T-cell (primary cell): ENCODE measurements at regions not wholly inside any gene's neighbourhood (a gene's known extent, or its start where the extent isn't known, plus 50 kb on each side); places are given as distances from the start of the nearest gene placed in this dataset.

ENCODE experiments used
- ATAC-seq, 4 experiments: fragments of 200-7000 bp in 3 of 4; fragments of 150-1000 bp in 1 of 4; cut with Tn5 transposase; replicated peaks in 1 of 4; 1 replicate in 3 of 4; 2 replicates in 1 of 4; pipeline ENCODE4 v1.10.0; 2021; ENCODE audit warnings: moderate library complexity in 3 of 4, mild to moderate bottlenecking in 2 of 4, moderate number of reproducible peaks in 1 of 4
- CTCF ChIA-PET, 2 donors: fragments of 300-600 bp; sonication (Branson Sonifier 250); formaldehyde crosslinking; loops; one replicate each; lab custom pipeline; 2022; ENCODE audit warnings: antibody characterized with exemption in 2 of 2; lab: Charles Lee
- POLR2A ChIA-PET, 2 donors: fragments of 300-600 bp; sonication (Branson Sonifier 250); formaldehyde crosslinking; loops; one replicate each; lab custom pipeline; 2022; ENCODE audit warnings: antibody characterized with exemption in 2 of 2; lab: Charles Lee
- DNase-seq, 35 experiments: peaks; one replicate each; pipeline versions ENCODE4 v3.0.0 to v3.0.0-alpha.2; 2013 to 2023
- H3K27ac ChIP-seq: one replicate; pipeline ENCODE4 v1.5.1; 2013; ENCODE audit warnings: low read length
- H3K27me3 ChIP-seq, 2 experiments: replicated peaks in 1 of 2; 1 replicate in 1 of 2; 2 replicates in 1 of 2; pipeline versions ENCODE4 v1.6.1 to v1.7.0; 2013; ENCODE audit warnings: low read length in 1 of 2, mixed read lengths in 1 of 2; ENCODE audit not compliant: control insufficient read depth in 2 of 2, insufficient read depth in 2 of 2; ENCODE audit errors: extremely low read depth in 1 of 2
- H3K36me3 ChIP-seq, 2 donors: 1 replicate in 1 of 2; 2 replicates in 1 of 2; pipeline versions ENCODE4 v1.6.1 to v1.7.0; 2013; ENCODE audit warnings: low read length in 1 of 2; ENCODE audit not compliant: control insufficient read depth in 2 of 2, insufficient read depth in 1 of 2; ENCODE audit errors: extremely low read depth in 1 of 2
- H3K4me1 ChIP-seq, 2 experiments: 1 replicate in 1 of 2; 2 replicates in 1 of 2; pipeline versions ENCODE4 v1.6.1 to v1.7.0; 2013; ENCODE audit warnings: low read length in 2 of 2, mixed read lengths in 1 of 2; ENCODE audit not compliant: insufficient read depth in 2 of 2, control insufficient read depth in 1 of 2; ENCODE audit errors: extremely low read depth in 1 of 2
- H3K4me3 ChIP-seq, 2 donors: 1 replicate in 1 of 2; 2 replicates in 1 of 2; pipeline versions ENCODE4 v1.5.1 to v1.7.0; 2013; ENCODE audit warnings: mild to moderate bottlenecking in 2 of 2, low read length in 1 of 2, moderate library complexity in 1 of 2; ENCODE audit not compliant: control insufficient read depth in 1 of 2; ENCODE audit errors: extremely low read depth in 1 of 2
- H3K9me3 ChIP-seq: 2 replicates; pipeline ENCODE4 v1.7.0; 2013
- H3K27ac Mint-ChIP-seq, 2 donors: one replicate each; pipeline ENCODE4 v1.8.0; 2020 to 2021; ENCODE audit warnings: mild to moderate bottlenecking in 2 of 2, mixed read lengths in 2 of 2
- H3K27me3 Mint-ChIP-seq, 2 donors: one replicate each; pipeline ENCODE4 v1.8.0; 2021 to 2022; ENCODE audit warnings: mixed read lengths in 2 of 2
- H3K36me3 Mint-ChIP-seq: one replicate; pipeline ENCODE4 v1.8.0; 2021; ENCODE audit warnings: mixed read lengths
- H3K4me1 Mint-ChIP-seq, 3 donors: one replicate each; pipeline ENCODE4 v1.8.0; 2020 to 2022; ENCODE audit warnings: mixed read lengths in 3 of 3, mild to moderate bottlenecking in 1 of 3
- H3K4me3 Mint-ChIP-seq, 3 donors: one replicate each; pipeline ENCODE4 v1.8.0; 2020 to 2022; ENCODE audit warnings: mild to moderate bottlenecking in 3 of 3, mixed read lengths in 3 of 3, moderate library complexity in 3 of 3
- H3K9me3 Mint-ChIP-seq, 3 donors: one replicate each; pipeline ENCODE4 v1.8.0; 2020 to 2022; ENCODE audit warnings: mixed read lengths in 3 of 3
- WGBS: methylation state at CpG from one replicate; pipeline ENCODE4 v1.1.5; 2013; ENCODE audit warnings: missing lambda C conversion rate; ENCODE audit not compliant: insufficient coverage; 5-methylcytosine and 5-hydroxymethylcytosine counted together

DNA sequence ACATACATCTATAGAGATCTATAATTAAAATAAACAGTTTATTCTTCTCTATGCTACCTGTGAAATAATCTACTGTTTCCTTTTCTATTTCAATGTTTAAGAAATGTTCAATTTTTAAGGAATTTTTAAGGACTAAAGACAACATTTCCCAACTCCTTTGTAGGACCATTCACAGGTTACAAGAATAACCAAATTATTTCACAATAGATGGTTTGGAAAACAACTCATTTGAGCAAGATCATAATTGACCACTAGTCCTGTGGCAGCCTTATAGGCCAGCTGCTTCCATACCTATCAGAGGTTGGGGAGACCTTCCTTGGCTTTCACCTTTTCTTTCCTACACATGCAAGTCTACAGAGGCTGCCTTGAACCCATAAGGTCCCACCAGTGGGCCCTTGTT lies 193.7 kb downstream of the TTC39B start:
- Mint-ChIP-seq H3K9me3 (no peaks in the 10 kb centered on the region), H3K4me3 (no peak overlapping the region), H3K27me3 (peaks cover 0 to 7% of the 10 kb centered on the region in 2 donors), H3K36me3 (no peaks in the 10 kb centered on the region), H3K27ac (no peak overlapping the region), H3K4me1 (no peaks in the 10 kb centered on the region)
- no peak for ATAC-seq
- DNase-seq, result no peak
- Histone ChIP-seq H3K27ac (no peak overlapping the region), H3K9me3 (no peaks in the 10 kb centered on the region), H3K27me3 (peaks cover 0 to 3% of the 10 kb centered on the region in 2 experiments), H3K4me3 (no peak overlapping the region), H3K4me1 (no peaks in the 10 kb centered on the region), H3K36me3 (no peaks in the 10 kb centered on the region)
- ChIA-PET POLR2A (no interaction called here), CTCF (no interaction called here)

GRCh38 chr9:15111071-15111470 lies 195.9 kb downstream of the TTC39B start:
- H3K9me3 Mint-ChIP-seq, result peaks cover 0 to 2% (median 0%) of the 10 kb centered on the region in 3 donors
- no peak overlapping the region for H3K27ac Mint-ChIP-seq
- Histone ChIP-seq H3K27ac (no peak overlapping the region), H3K9me3 (no peaks in the 10 kb centered on the region), H3K4me1 (no peaks in the 10 kb centered on the region), H3K4me3 (no peak overlapping the region), H3K27me3 (no peaks in the 10 kb centered on the region), H3K36me3 (no peaks in the 10 kb centered on the region)
- H3K27me3 Mint-ChIP-seq, result no peaks in the 10 kb centered on the region
- H3K4me3 Mint-ChIP-seq, result no peak overlapping the region
- POLR2A ChIA-PET, result no interaction called here
- no peak for DNase-seq
- no peaks in the 10 kb centered on the region for H3K4me1 Mint-ChIP-seq
- CTCF ChIA-PET, result no interaction called here
- no peaks in the 10 kb centered on the region for H3K36me3 Mint-ChIP-seq
- no peak for ATAC-seq

- ATAC-seq, result peak; percentile 69 to 71 (median 70)
- peaks cover 0 to 2% (median 0%) of the 10 kb centered on the region in 3 donors for H3K9me3 Mint-ChIP-seq
- WGBS, result 13% methylated on average over 1 of the region's 4 CpGs
- POLR2A ChIA-PET, result no interaction called here
- peaks cover 0 to 5% of the 10 kb centered on the region in 2 experiments for H3K4me1 ChIP-seq
- H3K27me3 ChIP-seq, result no peaks in the 10 kb centered on the region
- H3K36me3 ChIP-seq, result no peaks in the 10 kb centered on the region
- H3K27me3 Mint-ChIP-seq, result peaks cover 5 to 7% of the 10 kb centered on the region in 2 donors
- no peaks in the 10 kb centered on the region for H3K36me3 Mint-ChIP-seq
- peaks cover 0 to 2% (median 0%) of the 10 kb centered on the region in 3 donors for H3K4me1 Mint-ChIP-seq
- H3K4me3 ChIP-seq, result no peak overlapping the region
- H3K27ac Mint-ChIP-seq, result no peak overlapping the region
- no peak overlapping the region for H3K27ac ChIP-seq
- no peaks in the 10 kb centered on the region for H3K9me3 ChIP-seq
- CTCF ChIA-PET, result interaction anchor here (0.7 to 4.0 kb wide), 4 partner anchors 14 to 41 kb away, joined by 3 to 39 read pairs (median 5); no protein-coding TSS in a partner anchor
- DNase-seq, result peak in 32 of 35 experiments; percentile 1 to 65 (median 16)
- H3K4me3 Mint-ChIP-seq, result no peak overlapping the region
Measured at GRCh38 chr9:15104826-15105420, 194.7 kb upstream of the FREM1 start.

DNA sequence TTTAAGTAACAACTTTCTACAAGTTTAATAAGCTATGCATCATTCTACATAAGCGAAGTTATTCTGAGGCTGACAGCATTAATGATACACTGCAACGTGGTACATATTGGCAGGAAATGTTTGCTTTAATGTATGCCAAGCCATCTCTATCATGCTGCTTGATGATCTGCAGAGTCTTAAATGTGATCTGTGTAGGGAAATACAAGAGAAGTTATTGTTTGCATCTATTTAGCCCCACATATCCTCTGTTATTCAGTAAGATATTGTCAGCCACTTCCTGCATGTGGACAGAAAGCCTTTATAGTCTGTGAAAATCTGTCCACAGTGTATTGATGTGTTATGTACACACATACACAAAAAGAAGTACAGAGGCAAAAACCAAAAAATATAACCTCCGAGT lies 193.1 kb upstream of the FREM1 start:
- Mint-ChIP-seq H3K9me3 (peaks cover 0 to 2% (median 0%) of the 10 kb centered on the region in 3 donors), H3K27ac (no peak overlapping the region), H3K4me1 (peaks cover 0 to 2% (median 0%) of the 10 kb centered on the region in 3 donors), H3K4me3 (no peak overlapping the region), H3K36me3 (no peaks in the 10 kb centered on the region), H3K27me3 (peaks cover 5 to 7% of the 10 kb centered on the region in 2 donors)
- H3K4me3 ChIP-seq, result no peak overlapping the region
- peaks cover 0 to 5% of the 10 kb centered on the region in 2 experiments for H3K4me1 ChIP-seq
- H3K9me3 ChIP-seq, result no peaks in the 10 kb centered on the region
- no peak for ATAC-seq
- H3K36me3 ChIP-seq, result no peaks in the 10 kb centered on the region
- no peaks in the 10 kb centered on the region for H3K27me3 ChIP-seq
- 20% methylated on average over 1 of the region's 3 CpGs for WGBS
- CTCF ChIA-PET, result interaction anchor here (0.6 to 4.0 kb wide), 7 partner anchors 18 to 503 kb away, joined by 3 to 39 read pairs (median 4); no protein-coding TSS in a partner anchor
- H3K27ac ChIP-seq, result no peak overlapping the region
- DNase-seq, result no peak
- POLR2A ChIA-PET, result interaction anchor here in 1 of 2 donors (0.7 kb wide), 1 partner anchor 18 kb away, joined by 6 read pairs; no protein-coding TSS in a partner anchor

DNA sequence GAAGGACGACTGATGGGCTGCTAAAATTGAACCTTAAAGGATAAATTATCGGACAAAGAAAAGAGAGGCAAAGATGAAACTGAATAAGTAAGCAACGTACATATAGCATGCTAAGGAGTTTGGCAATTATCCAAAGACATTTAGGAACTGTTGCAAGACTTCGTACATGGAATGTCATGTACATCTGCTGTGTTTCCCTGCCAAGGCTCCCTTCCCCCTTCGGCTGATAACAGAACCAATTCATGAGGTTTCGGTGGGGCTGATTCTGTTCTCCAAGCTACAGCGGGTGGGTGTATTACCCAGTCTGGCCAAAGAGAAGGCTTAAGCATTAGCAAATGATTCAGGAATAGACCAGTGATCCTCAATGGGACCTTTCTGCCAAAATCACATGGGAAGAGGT lies 190.9 kb upstream of the FREM1 start:
- H3K36me3 ChIP-seq, result no peaks in the 10 kb centered on the region
- H3K27me3 ChIP-seq, result no peaks in the 10 kb centered on the region
- Mint-ChIP-seq H3K27ac (no peak overlapping the region), H3K9me3 (no peaks in the 10 kb centered on the region), H3K36me3 (no peaks in the 10 kb centered on the region), H3K27me3 (peaks cover 12 to 15% of the 10 kb centered on the region in 2 donors), H3K4me3 (no peak overlapping the region), H3K4me1 (peaks cover 0 to 2% (median 0%) of the 10 kb centered on the region in 3 donors)
- ATAC-seq (no peak), DNase-seq (no peak)
- H3K9me3 ChIP-seq, result no peaks in the 10 kb centered on the region
- H3K4me1 ChIP-seq, result peaks cover 0 to 5% of the 10 kb centered on the region in 2 experiments
- H3K4me3 ChIP-seq, result no peak overlapping the region
- CTCF ChIA-PET, result interaction anchor here (1.4 to 2.2 kb wide), 3 partner anchors 18 to 35 kb away, joined by 4 to 11 read pairs (median 6); no protein-coding TSS in a partner anchor
- H3K27ac ChIP-seq, result no peak overlapping the region
- POLR2A ChIA-PET, result interaction anchor here in 1 of 2 donors (1.1 kb wide), 1 partner anchor 34 kb away, joined by 5 read pairs; no protein-coding TSS in a partner anchor
- 84% methylated on average over 7 of the region's 7 CpGs for WGBS

DNA sequence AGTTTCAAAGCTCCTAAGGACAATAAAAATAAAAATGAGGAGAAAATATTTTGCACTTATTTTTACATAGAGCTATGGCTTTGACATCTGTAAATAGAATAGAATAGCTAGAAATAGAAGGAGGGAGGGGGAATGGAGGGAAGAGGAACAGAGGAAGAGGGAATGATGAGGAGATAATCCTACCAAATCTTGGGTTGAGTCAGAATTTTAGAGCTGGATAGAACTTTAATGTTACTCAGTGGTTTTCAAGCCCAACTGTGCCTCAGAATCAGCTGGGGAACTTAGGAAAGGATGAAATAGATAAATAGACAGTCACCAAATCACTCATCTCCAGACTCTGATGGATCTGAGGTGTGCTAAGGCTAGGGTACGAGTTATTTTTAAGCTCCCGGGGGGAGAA lies 190.3 kb upstream of the FREM1 start:
- WGBS, result no CpG with 5 or more reads among the region's 2 CpGs
- Histone ChIP-seq H3K27me3 (no peaks in the 10 kb centered on the region), H3K4me3 (no peak overlapping the region), H3K4me1 (peaks cover 0 to 5% of the 10 kb centered on the region in 2 experiments), H3K27ac (no peak overlapping the region), H3K9me3 (no peaks in the 10 kb centered on the region), H3K36me3 (no peaks in the 10 kb centered on the region)
- Mint-ChIP-seq H3K4me3 (no peak overlapping the region), H3K27ac (no peak overlapping the region), H3K27me3 (peaks cover 12 to 15% of the 10 kb centered on the region in 2 donors), H3K4me1 (peaks cover 0 to 2% (median 0%) of the 10 kb centered on the region in 3 donors), H3K36me3 (no peaks in the 10 kb centered on the region), H3K9me3 (no peaks in the 10 kb centered on the region)
- POLR2A ChIA-PET, result interaction anchor here in 1 of 2 donors (1.1 kb wide), 1 partner anchor 35 kb away, joined by 5 read pairs; no protein-coding TSS in a partner anchor
- no peak for DNase-seq
- CTCF ChIA-PET, result interaction anchor here (0.6 to 2.2 kb wide), 7 partner anchors 11 to 245 kb away, joined by 3 to 11 read pairs (median 4); no protein-coding TSS in a partner anchor
- no peak for ATAC-seq
